Gastrocnemius medialis (tissue), 4 donors: ENCODE measurements at regions not wholly inside any gene's neighbourhood (a gene's known extent, or its start where the extent isn't known, plus 50 kb on each side); places are given as distances from the start of the nearest gene placed in this dataset.

Experiments used
- POLR2A ChIP-seq, 2 donors: fragments of 450-650 bp; IDR thresholded peaks; one replicate each; pipeline ENCODE4 v1.6.1; 2017; ENCODE audit warnings: antibody characterized with exemption in 2 of 2, mild to moderate bottlenecking in 2 of 2, moderate library complexity in 2 of 2
- TF ChIP-seq, protein P1 (sequence below), 5 experiments: fragments of 450-650 bp in 3 of 5; fragments of 200-600 bp in 2 of 5; sonication (generic) in 2 of 5; IDR thresholded peaks in 4 of 5; conservative IDR thresholded peaks in 1 of 5; 1 replicate in 4 of 5; 2 replicates in 1 of 5; pipeline ENCODE4 v1.5.1; 2016 to 2019; ENCODE audit warnings: antibody characterized with exemption in 5 of 5, mild to moderate bottlenecking in 3 of 5, moderate library complexity in 3 of 5

DNA sequence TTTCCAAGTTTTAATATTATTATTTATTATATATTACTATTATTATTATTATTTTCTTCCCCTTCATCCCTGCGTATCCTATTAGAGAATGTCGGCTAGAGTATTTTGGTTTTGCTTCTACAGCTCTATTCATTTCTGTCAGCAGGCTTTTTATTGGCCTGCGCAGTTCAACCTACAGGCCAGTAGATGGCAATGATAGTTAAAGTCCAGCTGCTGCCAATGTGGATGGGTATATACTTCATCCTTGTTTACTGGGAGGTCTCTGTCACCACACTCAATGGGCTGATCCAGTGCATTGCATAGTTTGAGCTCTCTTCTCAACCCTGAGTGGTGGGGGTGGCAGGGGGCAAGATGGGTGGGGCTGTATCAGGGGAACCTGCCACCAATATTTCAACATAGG is 799.8 kb downstream of the NSUN3 start:
- no peak for TF ChIP-seq POLR2A (IDR thresholded peaks at IDR 0.05)
- TF ChIP-seq, protein P1, sequence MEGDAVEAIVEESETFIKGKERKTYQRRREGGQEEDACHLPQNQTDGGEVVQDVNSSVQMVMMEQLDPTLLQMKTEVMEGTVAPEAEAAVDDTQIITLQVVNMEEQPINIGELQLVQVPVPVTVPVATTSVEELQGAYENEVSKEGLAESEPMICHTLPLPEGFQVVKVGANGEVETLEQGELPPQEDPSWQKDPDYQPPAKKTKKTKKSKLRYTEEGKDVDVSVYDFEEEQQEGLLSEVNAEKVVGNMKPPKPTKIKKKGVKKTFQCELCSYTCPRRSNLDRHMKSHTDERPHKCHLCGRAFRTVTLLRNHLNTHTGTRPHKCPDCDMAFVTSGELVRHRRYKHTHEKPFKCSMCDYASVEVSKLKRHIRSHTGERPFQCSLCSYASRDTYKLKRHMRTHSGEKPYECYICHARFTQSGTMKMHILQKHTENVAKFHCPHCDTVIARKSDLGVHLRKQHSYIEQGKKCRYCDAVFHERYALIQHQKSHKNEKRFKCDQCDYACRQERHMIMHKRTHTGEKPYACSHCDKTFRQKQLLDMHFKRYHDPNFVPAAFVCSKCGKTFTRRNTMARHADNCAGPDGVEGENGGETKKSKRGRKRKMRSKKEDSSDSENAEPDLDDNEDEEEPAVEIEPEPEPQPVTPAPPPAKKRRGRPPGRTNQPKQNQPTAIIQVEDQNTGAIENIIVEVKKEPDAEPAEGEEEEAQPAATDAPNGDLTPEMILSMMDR (IDR thresholded peaks at IDR 0.05 in 4 of 5, conservative IDR thresholded peaks at IDR 0.05 in 1 of 5), result no peak
